Transverse colon (tissue), 3 donors: ENCODE measurements at regions not wholly inside any gene's neighbourhood (a gene's known extent, or its start where the extent isn't known, plus 50 kb on each side); places are given as distances from the start of the nearest gene placed in this dataset.

Experiments
- CTCF ChIP-seq, 5 experiments: fragments of 200-600 bp in 3 of 5; fragments of 450-650 bp in 2 of 5; sonication (generic) in 3 of 5; IDR thresholded peaks; 1 replicate in 2 of 5; 2 replicates in 3 of 5; pipeline ENCODE4 v1.5.1; 2016 to 2017; ENCODE audit warnings: antibody characterized with exemption in 5 of 5, inconsistent platforms in 3 of 5, mild to moderate bottlenecking in 2 of 5, moderate library complexity in 1 of 5
- POLR2A ChIP-seq: fragments of 450-650 bp; IDR thresholded peaks from one replicate; pipeline ENCODE4 v1.6.1; 2016; ENCODE audit warnings: antibody characterized with exemption, mild to moderate bottlenecking, moderate library complexity

- TF ChIP-seq CTCF (IDR thresholded peaks at IDR 0.05) (no peak), POLR2A (no peak)
Measured at GRCh38 chr5:61991430-61991829, 314.6 kb upstream of the KIF2A start.
